ENCODE measurements at regions not wholly inside any gene's neighbourhood (a gene's known extent, or its start where the extent isn't known, plus 50 kb on each side); places are given as distances from the start of the nearest gene placed in this dataset.
"Not testable (repeated sequence)": the region's sequence is repeated elsewhere in the genome, so short reads cannot be mapped to it uniquely, and the experiment has no call there.

DNA sequence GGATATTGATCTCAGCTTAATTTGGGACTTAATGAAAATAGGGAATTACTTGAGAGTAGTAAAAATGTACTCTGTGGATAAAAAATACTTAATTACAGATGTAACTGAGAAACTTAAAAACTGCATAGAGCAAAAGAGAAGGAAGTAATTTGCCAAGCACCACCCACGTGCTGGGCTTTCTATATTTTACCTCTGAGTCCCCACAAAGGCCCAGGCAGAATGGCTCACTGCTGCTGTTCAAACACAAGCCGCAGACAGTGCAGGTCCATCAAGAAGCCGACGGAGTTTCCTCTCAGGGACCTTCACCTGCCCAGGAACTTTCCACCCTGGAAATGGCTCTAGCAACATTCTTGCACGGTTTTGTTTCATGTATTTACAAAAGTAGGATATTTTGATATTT lies 77.2 kb upstream of the TRPM1 start:
- no peak for DNase-seq

DNA sequence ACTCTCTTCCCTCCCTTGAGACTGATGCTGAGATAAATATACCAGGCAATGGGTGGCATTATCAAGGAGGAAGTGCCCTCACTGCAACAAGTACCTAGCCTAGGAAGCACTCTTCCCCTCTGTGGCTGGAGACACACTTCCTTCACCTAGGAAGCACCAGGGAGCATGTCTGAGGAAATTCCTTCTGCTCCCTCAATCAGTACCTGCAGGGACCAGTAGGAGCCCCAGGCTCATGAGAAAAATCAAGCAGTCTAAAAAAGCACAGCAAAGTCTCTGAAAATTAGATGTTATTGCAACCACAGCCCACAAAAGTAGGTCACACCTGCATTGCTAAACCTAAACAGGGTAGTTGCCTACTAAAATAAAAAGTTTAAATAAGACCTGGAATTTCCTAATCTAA lies 78.2 kb upstream of the TRPM1 start:
- no peak for DNase-seq

DNA sequence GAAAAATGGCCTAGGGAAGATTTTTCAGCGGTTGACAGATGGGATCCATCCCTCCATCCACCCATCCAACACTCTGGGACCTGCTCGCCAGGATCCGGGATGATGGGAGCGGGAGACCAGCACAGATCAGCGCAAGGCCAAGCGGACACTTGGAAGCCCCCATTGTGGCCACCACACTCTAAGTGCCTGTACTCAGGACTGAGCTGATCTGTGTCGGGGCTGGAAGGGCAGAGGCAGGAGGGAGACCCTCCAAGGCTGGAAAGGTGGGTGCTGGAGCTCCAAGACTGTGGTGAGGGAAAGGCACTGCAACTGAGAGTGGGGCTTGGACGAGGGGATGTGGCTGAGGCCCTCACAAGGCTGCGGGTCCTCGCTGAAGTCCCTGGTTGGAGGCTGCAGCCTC lies 91.8 kb upstream of the TRPM1 start:
- no peak for DNase-seq

DNA sequence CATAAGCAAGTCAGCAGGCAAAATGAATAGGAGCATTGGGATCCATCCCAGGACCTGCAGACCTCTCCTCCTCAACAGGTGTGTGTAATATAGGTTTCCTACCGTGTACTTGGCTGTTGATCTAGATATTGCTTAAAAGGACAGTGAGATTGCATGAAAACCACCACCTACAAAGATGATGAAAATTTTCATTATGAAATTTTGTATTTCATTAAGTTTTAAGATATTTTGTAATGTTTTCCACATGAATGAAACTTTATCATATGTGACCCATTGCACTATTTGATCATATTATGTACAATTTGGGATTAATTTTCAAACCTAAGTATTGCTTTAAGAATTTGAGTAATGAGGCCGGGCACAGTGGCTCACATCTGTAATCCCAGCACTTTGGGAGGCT lies 94.3 kb upstream of the TRPM1 start:
- DNase-seq, result no peak

DNA sequence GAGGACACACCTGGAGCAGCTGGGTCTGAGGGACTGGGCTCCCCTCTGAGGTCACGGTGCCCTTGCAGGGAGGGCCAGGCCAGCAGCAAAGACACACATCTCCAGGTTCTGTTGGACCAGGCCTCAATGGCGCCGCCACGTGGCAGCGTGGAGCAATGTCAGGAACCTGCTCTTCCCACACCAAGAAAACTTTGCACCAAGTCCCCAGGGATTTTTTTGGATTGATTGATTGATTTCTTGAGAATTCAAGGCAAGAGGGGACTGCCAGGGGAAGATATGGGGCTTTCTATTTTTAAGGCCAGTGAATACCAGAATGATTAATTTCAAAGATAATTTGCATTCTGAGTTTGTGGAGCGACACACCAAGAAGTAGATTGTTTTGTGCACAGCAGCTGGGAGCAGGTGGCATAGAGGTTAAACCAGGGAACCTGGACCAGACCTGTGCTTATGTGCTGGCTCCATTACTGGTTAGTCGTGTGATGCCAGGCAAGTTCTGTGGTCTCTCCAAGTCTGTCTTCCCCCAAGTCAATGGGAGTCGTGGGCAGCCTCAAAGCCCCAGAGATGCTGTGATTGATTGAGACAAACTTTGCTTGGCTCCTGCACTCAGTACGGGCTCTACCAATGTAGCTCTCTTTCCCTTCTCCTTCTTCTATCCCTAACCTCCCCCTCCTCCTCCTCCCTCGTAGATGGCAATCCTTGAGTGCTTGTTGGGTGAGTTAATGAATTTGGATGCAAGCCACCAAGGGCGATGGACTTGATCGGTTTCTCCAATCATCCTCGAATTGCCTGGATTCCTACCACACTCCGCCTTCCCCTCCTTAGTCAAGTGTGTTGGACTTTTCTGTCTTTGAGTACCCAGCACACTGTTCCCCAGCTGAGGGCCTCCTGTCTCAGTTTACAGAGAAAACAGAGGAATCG lies 96.2 kb upstream of the TRPM1 start:
- DNase-seq, result no peak

DNA sequence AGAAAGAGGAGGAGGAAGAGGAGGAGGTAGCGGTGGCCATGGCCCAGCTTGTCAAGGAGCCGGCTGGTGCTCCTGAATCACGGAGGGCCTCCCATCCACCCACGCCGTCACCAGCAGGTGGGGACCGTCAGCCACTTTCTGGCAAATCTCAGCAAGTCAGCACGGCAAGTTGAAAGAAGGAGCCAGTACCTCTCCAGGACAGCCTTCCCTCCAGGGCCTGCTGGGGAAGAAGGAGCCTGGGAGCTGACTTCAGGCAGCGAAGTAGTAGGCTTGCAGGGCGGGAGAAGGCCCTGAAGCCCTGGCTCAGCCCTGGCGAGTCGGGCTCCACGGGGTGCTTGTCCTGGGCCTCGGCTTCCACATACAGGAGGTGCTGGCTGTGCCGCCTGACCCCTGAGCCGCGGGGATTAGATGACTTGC lies 99.2 kb upstream of the TRPM1 start:
- peak in 1 of 2 donors; percentile 55 for DNase-seq

DNA sequence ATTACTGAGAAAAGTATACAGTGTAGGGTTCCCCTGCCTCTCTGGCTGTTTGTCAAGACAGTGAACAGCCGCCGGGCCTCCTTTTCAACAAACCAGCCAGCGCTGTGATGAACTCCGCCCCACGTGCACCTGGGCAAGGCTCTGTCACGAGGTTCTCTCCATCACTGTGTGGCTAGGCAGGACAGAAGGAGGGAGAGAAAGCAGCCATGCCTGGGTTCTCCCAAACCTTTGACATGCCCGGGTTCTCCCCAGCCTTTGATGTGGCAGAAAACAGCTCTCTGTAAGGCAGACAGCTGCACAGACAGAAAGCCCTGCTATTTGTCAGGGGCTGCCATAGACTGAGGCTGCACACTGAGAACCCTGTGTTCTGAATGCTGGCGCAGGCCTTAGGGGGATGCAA lies 101.4 kb upstream of the TRPM1 start:
- DNase-seq, result no peak

DNA sequence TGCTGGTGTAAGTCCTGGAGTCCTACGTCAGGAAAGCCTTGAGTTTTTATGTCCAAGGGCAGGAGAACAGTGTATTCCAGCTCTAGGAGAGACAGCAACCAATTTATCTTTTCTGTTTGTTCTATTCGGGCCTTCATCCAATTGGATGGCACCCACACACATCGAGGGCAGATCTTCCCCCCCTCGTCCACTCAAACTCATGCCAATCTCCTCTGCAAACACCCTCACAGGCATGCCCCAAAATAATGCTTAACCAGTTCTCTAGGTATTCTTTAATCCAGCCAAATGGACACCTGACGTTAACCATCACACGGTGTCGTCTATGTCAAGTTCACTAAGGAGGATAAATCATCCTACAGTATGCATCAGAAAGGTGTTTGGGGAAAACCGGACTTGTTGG lies 102.5 kb upstream of the TRPM1 start:
- no peak for DNase-seq

DNA sequence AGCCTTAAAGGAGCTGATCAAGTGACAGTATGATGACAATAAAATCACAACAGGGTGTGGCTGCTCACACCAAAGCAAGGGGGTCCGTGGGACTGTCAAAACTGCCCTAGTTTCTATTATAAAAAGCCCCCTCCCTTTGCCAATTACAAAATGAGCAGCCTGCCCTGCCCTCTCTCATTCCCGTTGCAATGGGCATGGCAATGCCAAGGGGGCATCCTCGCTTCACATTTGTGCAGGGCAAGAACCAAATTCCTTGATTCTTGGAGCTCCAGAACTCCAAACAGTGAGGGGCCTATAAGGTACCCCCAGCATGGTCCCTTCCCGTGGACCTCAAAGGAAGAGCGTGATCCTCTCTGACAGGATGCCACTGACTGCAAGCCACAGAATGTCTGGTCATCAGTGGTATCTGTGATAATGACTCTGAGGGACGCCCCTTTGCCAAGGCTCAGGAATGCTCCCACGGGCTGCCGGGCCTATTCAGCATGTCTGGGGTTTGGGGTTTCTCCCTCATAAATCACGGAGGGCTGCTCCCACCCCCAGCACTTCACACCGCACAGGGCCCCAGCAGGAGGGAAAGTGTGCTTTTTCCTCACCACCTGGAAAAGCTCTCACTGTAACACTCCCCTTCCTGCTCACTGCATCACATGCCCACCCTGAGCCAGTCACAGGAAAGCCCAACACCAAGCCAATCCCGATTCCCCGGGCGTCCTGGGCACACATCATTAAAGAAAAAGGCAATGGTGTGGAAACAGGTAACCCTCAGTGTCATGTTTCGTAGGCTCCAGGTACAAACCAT lies 105.1 kb upstream of the TRPM1 start:
- DNase-seq, result no peak

DNA sequence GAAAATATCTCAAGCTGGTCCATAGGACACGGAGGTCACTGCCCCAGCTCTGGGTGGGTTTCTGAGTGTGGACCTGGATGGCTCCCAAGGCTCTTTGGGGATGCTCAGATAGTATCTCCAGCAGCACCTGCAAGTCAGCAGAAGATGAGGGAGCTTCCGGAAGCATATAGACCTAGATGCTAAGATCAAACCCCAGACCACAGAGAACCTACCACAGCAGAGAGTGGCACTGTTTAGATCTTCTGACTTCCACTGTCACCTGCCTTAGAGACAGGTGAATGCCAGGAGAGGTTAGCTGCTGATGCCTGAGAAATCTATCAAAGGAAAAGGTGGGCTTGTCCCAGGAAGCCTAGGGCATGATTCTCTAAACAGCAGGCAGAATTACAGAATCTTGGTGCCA lies 105.7 kb upstream of the TRPM1 start:
- DNase-seq, result no peak

DNA sequence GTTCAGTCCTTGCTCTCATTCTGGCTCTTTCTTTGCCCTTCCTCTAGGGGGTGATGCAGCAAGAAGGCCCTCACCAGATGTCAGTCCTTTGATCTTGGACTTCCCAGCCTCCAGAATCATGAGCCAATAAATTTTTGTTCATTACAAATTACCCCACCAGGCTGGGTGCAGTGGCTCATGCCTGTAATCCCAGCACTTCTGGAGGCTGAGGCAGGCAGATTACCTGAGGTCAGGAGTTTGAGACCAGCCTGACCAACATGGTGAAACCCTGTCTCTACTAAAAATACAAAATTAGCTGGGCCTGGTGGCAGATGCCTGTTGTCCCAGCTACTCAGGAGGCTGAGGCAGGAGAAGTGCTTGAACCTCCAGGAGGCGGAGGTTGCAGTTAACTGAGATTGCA lies 106.3 kb upstream of the TRPM1 start:
- DNase-seq, result not testable (repeated sequence)

DNA sequence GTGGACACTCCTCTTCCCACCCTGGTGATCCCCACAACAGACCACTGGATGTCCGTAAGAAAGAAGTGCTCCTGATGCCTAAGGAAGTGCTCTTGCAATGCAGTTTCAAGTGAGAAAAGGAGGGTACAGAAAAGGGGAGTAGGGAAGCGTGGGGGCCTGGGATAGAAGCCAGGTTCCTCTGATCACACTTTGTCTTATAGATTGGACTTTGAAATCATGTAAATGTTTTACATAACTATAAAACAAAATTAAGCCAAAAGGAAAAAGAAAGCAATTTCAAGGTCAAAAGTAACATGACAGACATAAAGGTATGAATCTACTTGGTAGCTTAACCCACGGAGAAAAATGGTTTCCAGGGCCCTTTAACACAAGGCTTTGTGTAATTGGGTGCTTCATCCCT lies 107.3 kb upstream of the TRPM1 start:
- DNase-seq, result no peak

DNA sequence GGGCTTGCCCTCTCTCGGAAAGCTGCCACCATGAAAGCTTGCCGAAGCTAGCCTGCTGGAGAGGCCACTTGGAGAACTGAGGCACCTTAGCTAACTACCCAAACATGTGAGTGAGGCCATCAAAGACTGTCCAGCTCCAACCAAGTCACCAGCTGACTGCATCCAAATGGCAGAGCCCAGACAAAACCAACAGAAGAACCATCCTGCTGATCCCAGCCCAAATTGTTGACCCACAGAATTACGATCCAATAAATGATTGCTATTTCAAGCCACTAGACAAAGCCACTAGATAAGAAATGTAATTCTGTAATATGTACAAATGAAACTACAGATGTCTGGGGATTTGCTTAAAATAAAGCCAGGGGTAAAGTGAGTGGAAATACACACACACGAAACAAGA lies 109.8 kb upstream of the TRPM1 start:
- DNase-seq, result no peak

DNA sequence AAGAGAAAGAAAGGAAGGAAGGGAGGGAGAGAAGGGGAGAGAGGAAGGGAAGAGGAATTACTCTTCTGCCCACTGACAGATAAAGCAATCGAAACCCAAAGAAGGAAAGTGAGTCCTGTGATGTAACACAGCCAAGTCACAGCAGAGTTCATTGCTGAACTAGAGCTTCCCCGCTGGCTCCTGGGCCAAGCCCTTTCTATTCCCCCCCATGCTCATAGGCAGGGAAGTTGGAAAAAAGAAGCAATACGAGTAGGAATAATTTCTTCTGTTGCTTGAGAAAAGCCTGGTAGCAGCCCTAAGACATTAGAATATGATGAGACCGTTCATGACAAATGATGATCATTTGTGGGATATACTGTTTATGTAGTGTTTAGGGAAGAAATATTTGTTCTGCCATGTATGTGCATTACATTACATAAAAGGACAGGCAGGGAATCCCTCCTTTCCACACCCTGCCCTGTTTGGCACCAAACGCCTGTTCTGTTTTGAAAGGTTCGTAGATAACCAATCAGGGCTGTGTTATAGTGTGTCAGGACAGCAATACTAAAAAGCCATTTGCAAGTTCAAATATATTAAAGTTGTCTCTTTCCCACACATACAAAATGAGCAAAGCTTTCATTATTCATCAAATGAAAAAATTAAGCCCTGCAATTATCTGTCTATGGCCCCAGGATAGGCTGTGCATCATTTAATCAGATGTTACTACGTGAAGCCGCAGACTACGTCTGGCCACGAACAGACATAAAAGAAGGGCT lies 111.0 kb upstream of the TRPM1 start:
- no peak for DNase-seq

DNA sequence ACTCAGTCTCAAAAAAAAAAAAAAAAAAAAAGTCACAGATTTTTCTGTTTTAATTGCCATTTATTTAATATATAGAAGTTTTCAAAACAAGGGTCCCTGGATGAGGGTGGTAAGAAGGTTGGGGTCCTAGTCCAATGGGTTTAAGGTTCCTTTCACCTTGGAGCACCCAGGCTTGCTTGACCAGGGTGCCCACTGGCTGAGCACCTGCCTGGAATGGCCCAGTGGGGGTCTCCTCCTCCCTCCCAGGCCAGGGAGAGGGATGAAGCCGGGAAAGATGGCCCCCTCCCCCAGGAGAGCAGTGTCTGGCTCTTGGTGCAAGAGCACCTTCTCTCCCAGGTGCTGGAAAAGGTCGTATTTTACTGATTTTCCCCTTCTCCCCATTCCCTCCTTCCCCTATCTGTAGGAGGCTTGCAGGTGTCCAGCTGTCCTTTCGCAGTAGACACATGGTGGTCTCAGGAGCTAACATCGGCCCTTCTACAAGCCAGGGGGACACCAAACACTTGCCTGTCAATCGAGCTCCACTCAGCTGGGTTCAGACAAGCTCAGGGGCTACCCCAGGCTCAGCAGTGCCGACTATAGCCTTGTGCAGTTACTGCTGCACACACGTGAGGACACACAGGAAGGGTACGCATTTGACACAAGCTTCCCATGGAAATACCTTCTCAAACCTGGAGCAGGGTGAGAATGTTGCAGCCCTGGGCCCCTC lies 112.3 kb upstream of the KLF13 start:
- DNase-seq, result no peak

DNA sequence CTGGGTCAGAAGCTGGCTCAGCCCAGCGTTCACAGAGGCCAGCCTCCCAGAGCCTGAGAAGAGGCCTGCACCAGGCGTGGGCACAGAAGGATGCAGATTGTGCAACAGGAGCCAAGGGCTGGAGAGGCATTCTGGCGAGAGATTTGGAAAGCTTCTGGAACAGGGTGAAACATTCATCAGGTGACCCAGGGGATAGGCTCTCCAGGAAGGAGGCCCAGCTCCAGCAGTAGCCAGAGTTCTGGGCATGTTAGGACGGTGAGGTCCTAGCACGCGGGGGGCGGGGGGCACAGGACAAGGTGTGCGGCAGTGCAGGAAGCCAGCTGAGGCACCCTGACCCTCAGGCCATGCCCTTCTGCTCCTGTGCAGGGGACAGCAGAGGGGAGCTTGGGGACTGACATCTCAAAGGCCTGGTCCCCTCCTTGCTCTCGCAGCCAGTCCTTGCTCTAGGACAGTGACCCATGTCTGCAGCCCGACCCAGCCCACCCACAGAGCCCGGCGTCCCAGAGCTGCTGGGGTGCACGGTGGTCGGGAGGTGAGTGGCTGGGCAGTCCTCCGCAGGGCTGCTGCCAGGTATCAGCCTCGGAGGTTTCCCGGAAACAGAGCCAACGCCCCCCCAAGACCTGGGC lies 111.7 kb upstream of the KLF13 start:
- no peak for DNase-seq

DNA sequence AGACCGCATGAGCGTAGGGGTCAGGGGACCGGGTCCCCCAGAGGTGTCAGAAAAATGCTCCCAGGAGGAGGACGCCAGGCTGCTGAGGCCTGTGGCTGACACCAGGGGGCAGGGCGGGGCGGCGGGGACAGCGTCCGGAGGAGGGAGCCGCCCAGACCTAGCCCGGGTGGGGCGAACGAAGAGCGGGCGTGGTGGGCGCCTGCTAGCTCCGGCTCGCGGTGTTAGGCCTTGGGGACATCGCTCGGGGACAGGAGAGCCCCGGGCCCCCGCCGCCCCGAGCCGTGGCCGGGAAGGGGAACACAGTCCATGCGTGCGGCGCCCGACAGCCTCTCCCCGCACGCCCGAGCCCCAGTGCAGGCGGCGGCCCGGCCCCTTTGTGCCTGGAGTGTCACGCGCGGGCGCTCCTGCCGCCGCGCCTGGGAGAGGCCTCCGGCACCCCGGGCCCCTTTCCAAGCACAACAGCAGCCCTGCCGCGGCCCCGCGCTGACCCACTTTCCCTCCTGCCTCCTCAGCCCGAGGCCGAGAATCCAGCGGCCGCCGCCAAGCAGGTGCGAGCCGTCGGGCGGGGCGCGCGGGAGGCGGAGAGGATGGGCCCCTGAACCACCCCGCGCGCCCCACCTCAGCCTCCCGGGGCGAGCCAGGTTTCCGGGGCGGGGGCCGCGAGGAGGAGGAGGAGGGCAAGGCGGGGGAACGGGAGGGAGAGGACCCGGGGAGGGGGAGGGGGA lies 111.0 kb upstream of the KLF13 start:
- peak; percentile 60 to 65 for DNase-seq

DNA sequence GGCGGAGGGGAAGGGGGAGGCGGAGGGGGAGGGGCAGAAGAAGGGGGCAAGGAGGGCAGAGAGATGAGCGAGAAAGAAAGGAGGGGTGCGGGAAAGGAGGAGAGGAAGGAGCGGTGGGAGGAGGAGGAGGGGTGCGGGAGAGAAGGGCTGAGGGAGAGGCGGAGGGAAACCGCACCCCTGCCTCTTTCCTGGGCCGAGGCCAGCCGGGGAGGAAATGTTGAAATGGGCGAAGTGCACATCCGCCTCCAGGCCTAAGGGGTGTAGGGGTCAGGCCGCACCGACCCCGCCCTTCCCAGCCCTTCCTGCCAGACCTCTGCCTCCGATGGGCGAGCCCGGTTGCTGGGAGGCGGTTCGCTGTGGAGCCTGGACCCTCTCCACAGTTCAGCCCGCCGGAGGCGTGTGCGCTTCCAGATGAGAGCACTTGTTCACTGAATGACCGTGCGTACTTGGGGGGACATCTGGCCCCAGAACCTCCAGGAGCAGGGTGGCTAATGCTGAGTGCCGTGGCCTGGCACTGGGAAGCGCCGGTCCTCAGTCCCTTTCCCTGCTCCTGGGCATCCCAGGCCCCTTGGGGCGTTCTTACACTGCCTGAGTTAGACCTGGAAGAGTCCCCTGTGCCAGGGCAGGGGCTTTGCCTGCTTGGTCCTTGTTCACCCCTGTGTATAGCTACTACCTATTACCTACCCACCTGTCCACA lies 110.3 kb upstream of the KLF13 start:
- DNase-seq, result peak; percentile 73 to 74

DNA sequence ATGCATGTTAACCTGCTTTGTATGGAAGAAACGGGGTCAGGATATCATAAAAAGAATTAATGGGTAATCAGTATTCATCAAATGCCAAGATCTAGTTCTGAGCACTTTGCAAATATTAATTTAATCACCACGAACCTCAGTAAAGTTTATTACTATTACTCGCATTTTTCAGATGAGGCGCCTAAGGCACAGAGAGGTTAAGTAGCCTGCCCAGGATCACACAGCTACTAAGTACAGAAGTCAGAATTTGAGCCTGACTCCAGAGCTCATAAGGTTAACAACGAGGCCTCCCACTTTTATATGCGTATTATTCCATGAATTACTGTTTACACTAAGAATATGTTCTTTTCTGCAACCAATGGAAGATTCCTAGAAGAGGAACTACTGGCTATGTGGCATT lies 109.6 kb upstream of the KLF13 start:
- no peak for DNase-seq
